HG02571 (cell line): ENCODE measurements at regions not wholly inside any gene's neighbourhood (a gene's known extent, or its start where the extent isn't known, plus 50 kb on each side); places are given as distances from the start of the nearest gene placed in this dataset.

Source experiments
- ATAC-seq: cut with Tn5 transposase; IDR thresholded peaks from one replicate; pipeline ENCODE4 v1.9.1; 2021; ENCODE audit warnings: mild to moderate bottlenecking, moderate library complexity; ENCODE audit not compliant: unreplicated experiment

DNA sequence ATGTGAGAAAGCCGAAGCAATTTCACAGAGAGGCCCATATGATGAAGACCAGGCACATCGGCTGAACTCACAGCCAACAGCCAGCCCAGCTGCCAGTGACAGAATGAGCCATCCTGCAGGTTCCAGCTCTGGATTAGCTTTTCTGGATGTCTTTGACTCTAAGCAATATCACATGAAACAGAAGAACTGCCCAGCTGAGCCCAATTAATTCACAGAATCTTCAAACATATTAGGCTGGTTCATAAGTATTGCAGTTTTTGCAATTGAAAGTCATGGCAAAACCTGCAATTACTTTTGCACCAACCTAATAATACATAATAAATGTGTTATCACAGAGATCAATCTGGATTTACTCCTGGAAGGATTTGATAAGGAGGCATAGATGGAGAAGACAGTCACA, 299.9 kb downstream of the RAB28 start:
- ATAC-seq: no peak

DNA sequence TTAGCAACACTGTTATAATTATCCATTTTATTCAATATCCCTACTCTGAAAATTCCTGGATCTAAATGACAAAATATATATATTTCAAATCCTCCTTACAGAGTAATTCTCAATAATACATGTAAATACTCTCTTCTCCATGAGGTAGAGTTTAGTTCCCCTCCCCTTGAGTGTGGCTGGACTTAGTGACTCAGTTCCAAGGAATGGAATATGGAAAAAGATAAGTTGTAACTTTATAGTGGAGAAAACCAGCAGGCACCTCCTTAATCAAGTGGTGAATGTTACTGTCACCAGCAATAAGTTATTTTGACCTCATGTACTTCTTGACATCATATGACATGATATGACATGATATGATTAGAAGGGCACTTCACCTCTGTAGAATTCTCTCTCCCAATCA, 302.0 kb downstream of the RAB28 start:
- ATAC-seq: no peak

DNA sequence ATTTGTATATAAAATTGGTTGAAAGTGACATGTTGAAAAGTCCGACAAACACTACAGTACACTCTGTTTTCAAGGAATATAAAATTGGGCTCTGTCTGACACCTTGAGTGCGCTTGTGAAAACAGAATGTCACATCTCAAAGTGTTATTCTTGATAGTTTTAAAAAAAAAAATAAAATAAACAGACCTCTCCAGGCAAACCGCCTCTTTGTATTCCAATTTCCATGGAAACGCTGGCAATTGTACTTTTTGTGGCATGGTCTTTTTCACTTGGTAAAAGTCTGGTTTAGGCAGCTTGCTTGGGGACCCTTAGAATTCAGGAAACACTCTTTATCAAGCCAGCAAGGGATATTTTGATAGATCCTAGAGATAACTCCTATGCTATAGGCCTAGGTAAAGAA, 302.5 kb downstream of the RAB28 start:
- ATAC-seq: no peak

DNA sequence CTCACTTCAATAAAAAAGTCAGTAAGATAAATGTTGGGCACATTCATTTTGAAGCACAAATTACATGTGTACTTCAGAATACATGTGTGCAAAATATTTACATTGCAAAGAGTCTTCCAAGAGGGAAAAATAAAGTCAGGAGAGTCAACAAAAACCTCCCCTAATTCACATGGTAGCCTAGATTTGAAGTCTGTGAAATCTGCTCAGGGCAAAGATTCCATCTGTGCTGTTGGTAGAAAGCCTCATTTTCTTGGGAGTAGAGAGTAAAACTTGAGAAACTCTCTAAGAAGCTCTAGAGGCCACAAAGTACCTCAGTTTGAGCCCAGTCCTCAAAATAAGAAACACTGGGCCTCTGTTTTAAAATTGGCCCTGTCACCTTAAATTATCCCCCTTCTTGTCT, 303.4 kb downstream of the RAB28 start:
- no peak for ATAC-seq

DNA sequence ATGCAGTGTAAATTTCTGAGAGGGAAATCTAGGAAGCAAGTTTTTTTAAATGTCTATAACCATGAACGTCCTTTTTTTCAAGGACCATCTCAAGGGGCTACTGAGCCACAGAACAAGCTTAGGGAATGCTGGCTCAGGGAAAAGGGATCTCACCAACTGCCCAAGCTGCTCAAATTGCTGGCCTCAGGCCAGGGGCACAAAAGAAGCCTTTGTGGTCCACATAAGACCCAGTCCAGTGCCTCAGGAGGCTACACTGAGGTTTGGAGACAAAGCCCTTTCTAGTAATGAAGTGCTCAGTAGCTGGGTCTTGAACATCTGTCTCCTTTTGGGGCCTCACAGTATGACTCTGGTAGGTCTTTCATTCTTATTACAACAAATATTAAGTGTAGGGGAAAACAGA, 305.5 kb downstream of the RAB28 start:
- no peak for ATAC-seq

DNA sequence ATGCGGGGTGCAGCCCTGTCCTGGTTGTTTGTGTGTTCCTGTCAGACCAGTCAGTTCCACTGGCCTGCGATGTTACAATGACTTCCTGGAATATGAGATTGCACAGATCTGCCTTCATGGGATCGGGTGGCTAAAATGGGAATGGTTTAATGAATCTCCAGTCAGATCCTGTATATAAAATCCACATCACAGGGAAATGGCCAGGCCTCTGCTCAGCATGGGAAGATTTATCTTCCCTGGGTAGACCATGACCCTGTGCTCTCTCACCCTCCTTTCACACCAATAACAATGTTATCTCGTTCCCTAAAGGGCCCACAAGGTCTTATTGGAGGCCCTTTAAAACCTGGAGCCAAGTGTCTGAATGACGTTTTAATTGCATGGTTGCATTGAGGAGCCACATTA, 307.4 kb downstream of the RAB28 start:
- no peak for ATAC-seq

DNA sequence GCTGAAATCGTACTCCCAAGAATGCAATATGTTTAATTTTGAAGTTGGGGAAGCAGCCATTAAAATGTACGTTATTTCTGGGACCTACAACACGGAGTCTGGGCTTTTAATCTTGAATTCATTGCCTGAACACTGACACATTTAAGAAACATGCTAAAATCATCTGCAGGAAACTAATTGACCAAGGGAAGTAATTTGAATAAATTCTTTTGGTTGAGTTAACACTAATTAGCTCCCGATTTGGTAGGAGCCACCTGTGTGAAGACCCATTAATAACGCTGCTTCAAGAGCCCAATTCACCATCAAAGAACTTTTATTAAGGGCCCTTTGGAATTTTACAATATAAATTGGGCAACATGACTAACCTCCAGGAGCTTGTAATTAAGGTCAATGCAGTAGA, 309.2 kb downstream of the RAB28 start:
- ATAC-seq: no peak

DNA sequence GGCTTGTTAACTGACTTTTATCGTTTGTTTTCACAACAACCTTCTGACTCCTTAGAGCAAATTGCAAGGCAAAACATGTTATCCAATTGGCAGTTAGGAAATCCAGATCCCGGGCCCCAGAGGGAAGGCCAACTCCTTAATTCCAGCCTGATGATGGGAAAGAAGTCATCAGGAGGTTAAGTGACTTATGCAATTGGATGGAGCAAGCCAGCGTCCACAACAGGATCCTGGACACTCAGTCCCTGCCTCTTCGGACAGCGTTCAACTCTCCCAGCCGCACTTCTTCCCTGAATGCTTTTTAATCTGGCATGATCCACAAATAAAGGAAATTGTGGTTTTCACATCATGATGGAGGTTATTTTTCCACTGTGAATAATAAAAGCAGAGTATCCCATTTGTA, 310.1 kb downstream of the RAB28 start:
- ATAC-seq: no peak

DNA sequence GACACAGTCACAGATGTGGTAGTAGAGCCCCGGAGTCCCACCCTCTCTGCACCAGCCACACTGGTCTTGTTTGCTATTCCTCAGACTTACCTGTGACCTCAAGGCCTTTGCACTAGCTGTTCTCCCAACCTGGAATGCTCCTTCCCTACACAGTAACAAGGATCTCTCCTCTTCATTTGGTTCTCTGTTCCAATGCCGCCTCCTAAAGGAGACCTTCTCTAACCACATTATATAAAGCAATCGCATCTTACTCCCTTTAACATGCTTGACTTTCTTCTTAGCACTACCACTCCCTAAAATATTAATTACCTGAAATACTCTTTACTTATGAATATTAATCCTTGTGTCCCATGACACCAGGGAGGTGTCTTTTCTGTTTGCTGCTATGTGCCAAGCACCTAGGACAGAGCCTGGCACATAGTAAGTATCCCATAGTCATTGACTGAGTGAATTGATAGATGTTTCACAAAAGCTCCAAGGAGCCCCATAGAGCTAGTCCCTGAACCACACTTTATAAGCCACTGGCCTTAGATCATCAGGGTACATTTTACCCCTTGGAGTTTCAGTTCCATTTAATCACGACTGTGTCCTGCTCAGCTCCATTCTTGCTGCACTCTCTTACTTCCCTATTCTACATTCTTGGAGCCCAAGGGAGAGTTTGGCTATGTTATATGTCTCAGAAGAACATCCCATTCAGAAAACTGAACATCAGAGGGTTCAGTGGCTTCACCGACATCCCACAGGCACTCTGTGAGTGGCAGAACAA, 312.7 kb downstream of the RAB28 start:
- ATAC-seq: no peak

DNA sequence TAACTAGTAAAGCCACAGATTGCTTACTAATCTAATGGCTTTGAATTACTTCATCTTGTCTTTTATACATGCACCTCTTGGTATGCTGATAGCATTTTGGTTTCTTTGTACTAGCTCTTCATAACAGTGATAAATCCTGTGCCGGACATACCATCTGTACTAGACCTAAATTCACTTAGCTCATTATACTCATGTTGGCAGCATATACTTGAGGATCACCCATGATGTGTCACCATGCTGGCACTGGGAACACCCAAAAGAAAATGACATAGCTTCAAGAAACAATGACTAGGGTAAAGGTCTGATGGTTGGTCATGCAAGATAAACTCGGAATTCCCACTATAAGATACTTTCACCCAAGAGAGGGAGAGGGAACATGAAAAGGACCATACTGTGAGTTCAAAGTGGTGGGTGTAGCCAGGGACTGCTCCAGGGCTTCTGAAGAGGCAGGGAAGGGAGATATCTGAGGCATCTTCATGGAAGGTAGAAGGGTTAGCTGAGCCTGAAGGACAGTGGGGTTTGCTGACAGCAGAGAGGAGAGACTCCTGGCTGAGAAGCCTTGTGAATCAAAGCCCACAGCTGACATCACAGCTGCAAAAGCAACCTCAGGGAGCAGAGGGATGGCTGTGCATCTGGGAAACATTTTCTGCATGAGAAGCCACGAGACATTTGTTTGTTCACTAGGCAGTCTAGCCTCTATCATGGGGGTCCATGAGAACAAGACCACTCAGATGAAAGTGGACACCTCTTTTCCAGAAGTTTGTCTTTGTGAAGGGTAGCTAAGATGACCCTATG, 314.2 kb downstream of the RAB28 start:
- ATAC-seq: no peak

DNA sequence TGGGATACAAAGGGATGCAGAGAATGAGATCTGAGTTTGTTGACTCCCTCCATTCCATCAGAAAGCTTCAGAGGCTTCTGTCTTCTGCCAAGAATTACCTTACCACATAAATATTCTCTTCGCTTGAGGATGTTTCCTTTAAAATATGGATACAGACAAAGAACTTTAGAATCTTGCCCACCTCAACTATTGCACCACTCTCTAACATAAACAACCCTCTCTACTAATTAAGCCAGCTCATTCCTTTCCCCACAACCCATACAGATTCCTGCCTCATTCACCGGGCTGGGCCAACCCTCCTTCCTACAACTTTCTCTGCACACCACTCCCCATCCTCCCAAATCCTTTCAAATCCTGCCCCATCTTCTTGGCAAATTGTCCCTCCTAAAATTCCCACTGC, 315.8 kb downstream of the RAB28 start:
- no peak for ATAC-seq

DNA sequence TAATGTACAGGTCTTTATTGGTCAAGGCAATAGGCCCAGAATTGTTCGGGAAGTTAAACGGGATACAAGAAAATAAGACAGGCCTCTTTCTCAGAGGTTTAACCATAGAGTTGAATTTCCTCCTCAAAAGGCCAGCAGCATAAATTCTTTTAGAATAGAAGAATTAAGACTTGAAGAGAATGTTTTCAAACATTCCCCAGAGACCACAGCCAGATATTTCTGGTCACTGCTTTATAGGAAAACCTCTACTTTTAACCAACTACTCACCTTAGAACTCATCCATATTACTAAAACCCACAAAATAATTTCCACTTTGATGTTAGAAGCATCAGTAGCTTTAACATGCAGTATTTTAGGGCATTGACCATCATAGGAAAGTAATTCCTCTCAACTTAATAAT, 317.9 kb downstream of the RAB28 start:
- no peak for ATAC-seq

DNA sequence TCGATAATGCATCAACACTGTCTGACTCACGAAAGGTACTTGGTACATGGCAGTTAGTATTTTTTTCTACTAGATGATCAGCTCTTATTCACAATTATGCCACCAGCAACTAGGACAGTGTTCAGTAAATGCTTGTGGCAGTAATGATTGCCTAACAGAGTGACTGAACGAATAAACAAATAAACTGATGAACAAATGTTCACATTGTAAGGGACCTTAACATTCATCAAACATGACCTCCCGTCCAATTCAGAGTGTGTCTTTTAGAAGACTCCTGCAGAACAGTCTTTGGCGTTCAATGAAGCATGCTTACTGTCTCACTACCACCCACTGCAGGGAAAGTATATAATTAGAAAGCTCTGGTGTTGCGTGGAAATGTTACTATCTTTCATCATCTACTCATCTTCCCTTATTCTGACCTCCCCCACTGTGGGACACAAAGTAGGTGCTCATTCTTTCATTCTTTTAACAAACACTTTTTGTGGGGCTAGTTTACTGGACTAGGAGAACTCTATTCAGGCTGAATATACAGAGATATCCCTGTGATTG, 319.3 kb downstream of the RAB28 start:
- ATAC-seq: no peak

DNA sequence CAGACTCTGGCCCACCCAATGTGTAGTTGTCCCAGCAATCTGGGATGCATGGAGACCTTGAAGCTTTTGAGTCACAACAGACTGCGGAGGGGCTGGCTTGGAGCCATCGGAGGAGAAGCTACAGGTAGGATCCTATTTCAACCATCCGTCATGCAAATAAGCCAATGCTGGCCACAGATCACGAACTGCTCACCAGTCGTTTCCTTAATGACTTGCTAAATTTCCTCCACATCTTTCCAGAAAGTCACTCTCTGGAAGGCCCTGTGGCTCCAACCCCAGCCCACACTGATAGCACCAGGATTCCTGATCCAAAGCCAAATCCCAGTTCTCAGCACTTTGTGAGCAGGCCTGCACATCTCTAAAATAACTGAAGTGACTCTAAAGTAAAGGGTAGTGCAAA, 321.3 kb downstream of the RAB28 start:
- no peak for ATAC-seq

DNA sequence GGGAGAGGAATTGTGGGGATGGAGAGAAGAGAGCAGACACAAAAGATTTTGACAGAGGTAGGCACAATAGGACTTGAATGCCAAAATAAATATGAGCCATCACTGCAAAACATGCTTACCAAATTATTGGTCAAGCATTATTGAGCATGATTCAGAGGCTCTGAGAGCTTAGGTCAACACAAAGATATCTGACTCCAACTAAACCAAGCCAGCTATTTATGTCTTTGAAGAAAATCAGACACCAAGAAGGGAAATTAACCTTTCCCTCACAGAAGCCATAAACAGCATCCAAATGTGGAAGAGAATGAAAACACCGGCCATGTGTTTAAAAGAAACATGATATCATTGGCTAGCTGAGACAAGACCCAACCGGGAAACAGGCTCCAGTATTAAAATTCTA, 323.2 kb downstream of the RAB28 start:
- no peak for ATAC-seq

DNA sequence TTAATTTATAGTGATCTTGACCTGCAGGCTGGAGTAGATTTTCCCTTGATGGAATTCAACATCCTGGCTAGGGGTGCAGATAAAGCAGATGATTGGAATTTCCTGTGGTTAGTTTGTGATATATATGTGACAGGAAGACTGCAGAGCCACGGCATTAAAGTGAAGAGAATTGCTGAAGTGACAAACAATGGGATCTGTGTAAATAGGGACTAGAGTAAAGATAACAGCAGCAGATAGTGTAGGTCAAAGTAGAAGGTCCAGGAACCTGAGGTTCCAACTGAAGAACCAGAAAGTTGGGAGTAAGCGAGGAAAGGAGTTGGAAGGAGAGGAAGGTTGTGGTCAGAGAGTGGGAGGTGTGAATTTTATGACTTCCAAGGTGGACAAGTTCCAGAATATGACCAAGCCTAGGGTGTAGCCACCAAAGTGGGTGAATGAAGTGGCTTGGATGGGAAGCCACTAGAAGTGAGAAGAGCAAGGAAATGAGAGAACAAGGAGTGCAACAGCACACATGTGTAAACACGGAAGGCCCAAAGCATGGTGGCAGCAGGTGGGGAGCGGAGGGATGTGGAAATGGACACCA, 325.0 kb downstream of the RAB28 start:
- no peak for ATAC-seq

DNA sequence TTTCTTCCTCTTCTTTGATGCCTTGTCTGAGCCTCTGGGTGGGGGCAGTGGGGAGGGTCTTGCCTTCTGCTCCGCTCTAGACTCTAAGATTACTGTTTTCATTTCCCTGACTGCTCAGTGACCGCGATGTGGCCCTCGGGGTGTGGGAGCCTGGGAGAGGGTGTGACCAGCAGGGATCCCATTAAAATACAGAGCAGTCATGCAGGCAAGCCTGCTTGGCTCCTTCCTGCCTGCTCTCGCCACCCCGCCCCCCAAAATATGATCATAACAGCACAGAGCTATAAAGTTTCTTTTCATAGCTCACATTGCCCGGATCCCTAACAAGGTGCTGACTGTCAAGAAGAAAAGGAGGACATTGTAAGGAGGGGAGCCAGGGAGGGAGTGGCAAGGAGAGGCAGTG, 332.9 kb downstream of the RAB28 start:
- ATAC-seq: no peak

DNA sequence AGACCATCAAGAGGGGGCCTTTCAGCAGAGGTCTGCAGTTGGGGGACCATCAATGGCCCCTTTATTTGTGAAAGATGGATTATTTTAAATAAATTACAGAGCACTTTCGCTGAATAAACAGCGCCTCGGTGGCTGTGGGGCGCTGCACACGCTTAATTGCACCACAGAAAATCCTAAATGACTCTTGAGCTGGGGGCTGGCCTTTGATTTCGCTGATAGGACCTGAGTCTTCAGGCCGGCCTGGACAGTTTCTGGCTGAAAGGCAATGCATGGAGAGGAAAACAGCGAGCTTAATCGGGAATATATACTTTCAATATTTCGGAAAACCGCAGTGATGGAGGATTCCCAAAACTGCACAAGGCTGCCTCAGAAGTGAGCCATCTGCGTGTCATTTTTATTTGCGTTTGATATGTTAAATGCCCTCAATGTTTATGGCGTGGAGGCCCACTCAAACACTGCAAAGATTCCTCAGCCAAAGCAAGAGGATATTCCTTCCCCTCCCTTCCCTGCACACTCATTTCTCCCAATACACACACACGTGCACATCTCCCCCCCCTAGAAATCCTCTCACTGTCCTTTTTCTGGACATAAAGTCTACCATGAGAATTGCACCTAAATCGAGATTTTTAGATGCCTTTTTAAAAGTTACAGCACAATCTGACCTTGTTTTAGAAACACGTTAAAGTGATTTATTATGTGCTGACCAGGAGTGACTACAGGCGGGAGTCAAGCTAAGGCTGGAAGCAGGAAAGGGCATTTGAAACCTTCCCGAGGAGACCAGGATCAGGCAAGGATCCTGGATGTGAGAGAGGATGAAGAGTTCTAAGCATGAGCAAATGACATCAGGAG, 340.7 kb downstream of the RAB28 start:
- ATAC-seq: no peak

DNA sequence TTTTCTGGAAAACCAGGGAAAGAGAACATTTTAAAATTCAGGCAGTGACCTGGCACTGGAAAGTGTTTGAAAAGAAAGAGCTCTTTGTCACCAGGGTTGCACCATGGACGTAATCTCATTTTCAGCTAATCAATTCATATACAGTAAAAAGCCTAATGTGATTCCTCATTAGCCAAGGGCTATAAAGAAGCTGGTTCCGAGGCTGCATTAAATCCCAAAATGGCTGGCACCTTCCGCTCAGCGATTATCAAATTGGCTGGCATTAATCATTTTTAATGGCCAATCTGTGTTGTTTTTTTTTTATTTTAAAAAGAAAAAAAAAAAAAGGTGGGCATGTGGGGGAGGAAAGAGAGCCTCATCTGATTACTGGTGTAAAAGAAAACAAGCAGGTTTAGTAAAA, 341.4 kb downstream of the RAB28 start:
- no peak for ATAC-seq

DNA sequence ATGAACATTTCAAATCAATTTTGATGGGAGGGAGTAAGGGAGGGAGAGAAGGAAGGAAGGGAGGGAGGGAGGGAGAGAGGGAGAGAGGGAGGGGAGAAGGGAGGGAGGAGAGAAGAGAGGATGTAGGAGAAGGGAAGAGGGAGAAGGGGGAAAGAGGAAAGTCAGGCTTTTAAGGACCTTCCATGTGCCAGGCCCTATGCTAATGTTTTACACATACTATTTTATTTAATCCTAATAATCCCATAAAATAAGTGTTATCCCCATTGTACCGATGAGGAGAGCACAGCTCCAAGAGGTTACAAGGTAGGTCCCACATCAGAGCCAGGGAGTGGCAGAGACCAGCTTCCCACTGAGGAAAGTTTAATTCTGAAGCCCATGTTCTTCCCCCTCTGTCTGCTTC, 341.9 kb downstream of the RAB28 start:
- no peak for ATAC-seq

DNA sequence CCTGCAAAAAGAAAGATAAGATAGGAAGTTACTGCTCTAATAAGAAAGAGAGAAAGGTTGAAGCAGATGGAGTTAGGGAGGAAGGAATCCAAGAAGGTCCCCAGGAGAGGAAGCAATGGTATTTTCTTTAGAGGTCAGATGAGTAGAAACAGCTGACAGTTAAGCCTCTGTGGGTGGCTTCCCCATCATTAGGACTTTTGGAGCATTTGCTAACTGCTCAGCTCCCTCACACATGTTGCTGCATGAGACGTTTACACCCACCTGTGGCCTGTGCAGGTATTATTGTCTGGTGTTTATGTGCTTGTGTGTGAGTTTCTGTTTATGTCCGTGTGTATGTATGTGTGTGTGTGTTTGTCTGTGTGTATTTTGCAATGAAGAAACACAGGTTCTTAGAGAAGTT, 346.8 kb downstream of the RAB28 start:
- ATAC-seq: no peak
